ENCODE measurements at regions not wholly inside any gene's neighbourhood (a gene's known extent, or its start where the extent isn't known, plus 50 kb on each side); places are given as distances from the start of the nearest gene placed in this dataset.
A peak's percentile ranks its signal among the peaks of the same experiment; 100 is the strongest.
"Not testable (repeated sequence)": the region's sequence is repeated elsewhere in the genome, so short reads cannot be mapped to it uniquely, and the experiment has no call there.

- not testable (repeated sequence) for DNase-seq (ENCODE audit: low spot score)
Observed at GRCh38 chr7:91405873-91406272, 141.6 kb downstream of the FZD1 start.

GRCh38 chr7:91407942-91408341 is 143.7 kb downstream of the FZD1 start:
- no peak for DNase-seq (ENCODE audit: low spot score)

- DNase-seq (ENCODE audit: low spot score) = no peak
Observed at GRCh38 chr7:91408388-91409154, 144.3 kb downstream of the FZD1 start.

- no peak for DNase-seq (ENCODE audit: low spot score)
Observed at GRCh38 chr7:91411060-91411459, 146.8 kb downstream of the FZD1 start.

- DNase-seq (ENCODE audit: low spot score) = no peak
Observed at GRCh38 chr7:91412298-91412697, 148.1 kb downstream of the FZD1 start.

GRCh38 chr7:91414734-91415133 is 150.5 kb downstream of the FZD1 start:
- no peak for DNase-seq (ENCODE audit: low spot score)

GRCh38 chr7:91416155-91416865 is 152.1 kb downstream of the FZD1 start:
- no peak for DNase-seq (ENCODE audit: low spot score)

- DNase-seq (ENCODE audit: low spot score) = no peak
Observed at GRCh38 chr7:91420606-91421005, 156.4 kb downstream of the FZD1 start.

GRCh38 chr7:91421018-91421417 is 156.8 kb downstream of the FZD1 start:
- no peak for DNase-seq (ENCODE audit: low spot score)

GRCh38 chr7:91424371-91424770 is 160.1 kb downstream of the FZD1 start:
- DNase-seq (ENCODE audit: low spot score) = no peak

- DNase-seq (ENCODE audit: low spot score) = no peak
Observed at GRCh38 chr7:91425149-91425548, 160.9 kb downstream of the FZD1 start.

GRCh38 chr7:91427051-91427450 is 162.8 kb downstream of the FZD1 start:
- no peak for DNase-seq (ENCODE audit: low spot score)

GRCh38 chr7:91431601-91432000 is 167.4 kb downstream of the FZD1 start:
- DNase-seq (ENCODE audit: low spot score) = no peak

- no peak for DNase-seq (ENCODE audit: low spot score)
Observed at GRCh38 chr7:91434836-91435235, 170.6 kb downstream of the FZD1 start.

- no peak for DNase-seq (ENCODE audit: low spot score)
Observed at GRCh38 chr7:91435381-91436059, 171.3 kb downstream of the FZD1 start.

- DNase-seq (ENCODE audit: low spot score) = peak; percentile 20
Observed at GRCh38 chr7:91436655-91437054, 172.4 kb downstream of the FZD1 start.

GRCh38 chr7:91440198-91440597 is 176.0 kb downstream of the FZD1 start:
- DNase-seq (ENCODE audit: low spot score) = not testable (repeated sequence)

- no peak for DNase-seq (ENCODE audit: low spot score)
Observed at GRCh38 chr7:91443862-91444261, 179.6 kb downstream of the FZD1 start.

GRCh38 chr7:91446819-91447218 is 182.6 kb downstream of the FZD1 start:
- no peak for DNase-seq (ENCODE audit: low spot score)

- DNase-seq (ENCODE audit: low spot score) = no peak
Observed at GRCh38 chr7:91455411-91455810, 191.2 kb downstream of the FZD1 start.

- DNase-seq (ENCODE audit: low spot score) = no peak
Observed at GRCh38 chr7:91457208-91457607, 193.0 kb downstream of the FZD1 start.

- no peak for DNase-seq (ENCODE audit: low spot score)
Observed at GRCh38 chr7:91459539-91459938, 195.3 kb downstream of the FZD1 start.

GRCh38 chr7:91462316-91462715 is 198.1 kb downstream of the FZD1 start:
- DNase-seq (ENCODE audit: low spot score) = no peak

All from SW480 (cell line).